Astrocyte of the cerebellum (primary cell): ENCODE measurements at regions not wholly inside any gene's neighbourhood (a gene's known extent, or its start where the extent isn't known, plus 50 kb on each side); places are given as distances from the start of the nearest gene placed in this dataset.

Source experiments
- DNase-seq: peaks from one replicate; pipeline ENCODE4 v3.0.0-alpha.2; 2011; ENCODE audit warnings: low read depth
- H3K4me3 ChIP-seq: 2 replicates; pipeline ENCODE4 v1.5.1; 2011; ENCODE audit warnings: mild to moderate bottlenecking, low read depth, low read length, moderate library complexity
- CTCF ChIP-seq: IDR thresholded peaks from 2 replicates; pipeline ENCODE4 v1.5.1; 2012; ENCODE audit warnings: low read length, low read depth, moderate library complexity, mild to moderate bottlenecking; ENCODE audit errors: missing control alignments
- in situ Hi-C: cut with HindIII; loops from 2 replicates; pipeline ENCODE4 v1.10.0; 2017; ENCODE audit warnings: low sequenced_read_pairs

GRCh38 chr14:51488569-51489220, 163.0 kb upstream of the FRMD6 start:
- no peak for TF ChIP-seq CTCF
- H3K4me3 ChIP-seq, result no peak overlapping the region
- in situ Hi-C loops, result no loop called here
- no peak for DNase-seq

DNA sequence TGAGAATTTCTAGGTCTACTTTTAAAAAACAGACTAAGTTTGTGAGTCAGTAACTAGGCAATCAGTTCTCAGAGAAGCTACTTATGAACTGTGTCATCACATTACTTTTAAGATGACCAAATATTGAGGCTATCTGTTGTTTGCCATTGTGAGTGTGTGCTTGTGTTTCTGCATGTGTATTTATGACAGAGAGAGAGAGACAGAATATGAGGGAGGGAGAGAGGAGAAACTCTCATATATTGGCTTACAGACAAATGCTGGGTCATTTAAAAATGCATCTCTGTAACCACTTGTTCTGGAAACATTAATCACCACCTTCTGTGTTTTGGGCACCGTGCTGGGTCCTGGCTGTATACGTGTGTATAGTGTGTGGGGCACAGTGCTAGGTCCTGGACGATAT, 161.5 kb upstream of the FRMD6 start:
- H3K4me3 ChIP-seq, result no peak overlapping the region
- no peak for DNase-seq
- no peak for TF ChIP-seq CTCF
- in situ Hi-C loops, result no loop called here

- in situ Hi-C loops, result no loop called here
- no peak for DNase-seq
- TF ChIP-seq CTCF, result no peak
- H3K4me3 ChIP-seq, result no peak overlapping the region
These were observed 160.6 kb upstream of the FRMD6 start for GRCh38 chr14:51491036-51491545.

- H3K4me3 ChIP-seq, result no peak overlapping the region
- no peak for DNase-seq
These were observed 159.9 kb upstream of the FRMD6 start for GRCh38 chr14:51491776-51492175.

GRCh38 chr14:51495319-51495718, 156.4 kb upstream of the FRMD6 start:
- no peak for DNase-seq
- in situ Hi-C loops, result no loop called here
- no peak for TF ChIP-seq CTCF

More at GRCh38 chr14:51491776-51492175, 159.9 kb upstream of the FRMD6 start:
- in situ Hi-C loops, result no loop called here
- TF ChIP-seq CTCF, result no peak

GRCh38 chr14:51498411-51499227, 153.1 kb upstream of the FRMD6 start:
- in situ Hi-C loops, result no loop called here
- no peak for TF ChIP-seq CTCF
- H3K4me3 ChIP-seq, result no peak overlapping the region
- no peak for DNase-seq

More at GRCh38 chr14:51495319-51495718, 156.4 kb upstream of the FRMD6 start:
- no peak overlapping the region for H3K4me3 ChIP-seq
